ENCODE measurements at regions not wholly inside any gene's neighbourhood (a gene's known extent, or its start where the extent isn't known, plus 50 kb on each side); places are given as distances from the start of the nearest gene placed in this dataset.

DNA sequence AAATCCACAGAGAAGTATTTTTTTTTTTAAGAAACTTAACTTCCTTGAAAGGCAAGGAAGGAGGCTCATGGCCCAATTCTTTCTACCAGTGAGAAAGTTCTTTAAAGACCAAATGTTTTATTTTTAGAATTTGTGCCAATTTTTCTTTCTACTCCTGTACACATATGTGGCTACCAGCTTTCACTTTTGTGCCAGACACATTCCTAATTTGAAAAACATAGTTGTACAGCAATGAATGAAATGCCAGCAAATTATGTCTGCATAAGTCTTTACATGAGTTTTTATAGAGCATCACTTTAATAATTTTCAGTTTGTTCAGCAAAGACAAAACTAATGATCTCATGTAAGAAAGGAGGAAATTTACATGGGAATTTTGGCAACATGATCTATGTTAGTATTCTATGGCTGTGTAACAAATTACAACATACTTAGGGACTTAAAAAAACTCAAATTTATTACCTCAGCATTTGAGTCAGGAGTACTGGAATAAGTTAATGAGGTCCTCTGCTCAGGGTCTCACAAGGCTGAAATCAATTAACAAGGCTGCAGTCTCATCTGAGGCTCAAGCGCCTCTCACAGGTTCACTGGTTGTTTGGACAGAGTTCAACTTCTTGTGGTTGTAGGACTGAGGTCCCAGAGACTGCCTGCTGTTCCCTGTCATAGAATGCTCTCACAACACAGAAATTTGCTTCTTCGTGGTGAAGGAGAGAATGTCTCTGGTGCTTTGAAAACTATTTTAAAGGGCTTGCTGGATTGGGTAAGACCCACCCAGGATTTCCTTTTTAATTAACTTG lies 678.2 kb upstream of the FAM241A start:
- TF ChIP-seq WRNIP1 (IDR thresholded peaks at IDR 0.05; ENCODE audit: borderline replicate concordance, low read depth, low read length) (no peak), JUNB (IDR thresholded peaks at IDR 0.05) (no peak), NR2F1 (conservative IDR thresholded peaks at IDR 0.05) (no peak), STAT3 (IDR thresholded peaks at IDR 0.05; ENCODE audit: low read depth, low read length) (no peak), POLR2A (IDR thresholded peaks at IDR 0.05; ENCODE audit: low read depth, low read length) (no peak), GABPA (IDR thresholded peaks at IDR 0.05; ENCODE audit: low read depth) (no peak), JUND (IDR thresholded peaks at IDR 0.05; ENCODE audit: low read depth, low read length) (no peak), CBX3 (IDR thresholded peaks at IDR 0.05; ENCODE audit: borderline replicate concordance, low read depth) (no peak)
- TF ChIP-seq, protein P1, sequence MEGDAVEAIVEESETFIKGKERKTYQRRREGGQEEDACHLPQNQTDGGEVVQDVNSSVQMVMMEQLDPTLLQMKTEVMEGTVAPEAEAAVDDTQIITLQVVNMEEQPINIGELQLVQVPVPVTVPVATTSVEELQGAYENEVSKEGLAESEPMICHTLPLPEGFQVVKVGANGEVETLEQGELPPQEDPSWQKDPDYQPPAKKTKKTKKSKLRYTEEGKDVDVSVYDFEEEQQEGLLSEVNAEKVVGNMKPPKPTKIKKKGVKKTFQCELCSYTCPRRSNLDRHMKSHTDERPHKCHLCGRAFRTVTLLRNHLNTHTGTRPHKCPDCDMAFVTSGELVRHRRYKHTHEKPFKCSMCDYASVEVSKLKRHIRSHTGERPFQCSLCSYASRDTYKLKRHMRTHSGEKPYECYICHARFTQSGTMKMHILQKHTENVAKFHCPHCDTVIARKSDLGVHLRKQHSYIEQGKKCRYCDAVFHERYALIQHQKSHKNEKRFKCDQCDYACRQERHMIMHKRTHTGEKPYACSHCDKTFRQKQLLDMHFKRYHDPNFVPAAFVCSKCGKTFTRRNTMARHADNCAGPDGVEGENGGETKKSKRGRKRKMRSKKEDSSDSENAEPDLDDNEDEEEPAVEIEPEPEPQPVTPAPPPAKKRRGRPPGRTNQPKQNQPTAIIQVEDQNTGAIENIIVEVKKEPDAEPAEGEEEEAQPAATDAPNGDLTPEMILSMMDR (IDR thresholded peaks at IDR 0.05 in 2 of 3, conservative IDR thresholded peaks at IDR 0.05 in 1 of 3; ENCODE audit: control insufficient read depth in 2 of 3, extremely low read depth in 1 of 3, insufficient read depth in 1 of 3, low read depth in 3 of 3, low read length in 3 of 3), result no peak
- TF ChIP-seq, protein P2, sequence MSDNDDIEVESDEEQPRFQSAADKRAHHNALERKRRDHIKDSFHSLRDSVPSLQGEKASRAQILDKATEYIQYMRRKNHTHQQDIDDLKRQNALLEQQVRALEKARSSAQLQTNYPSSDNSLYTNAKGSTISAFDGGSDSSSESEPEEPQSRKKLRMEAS (IDR thresholded peaks at IDR 0.05; ENCODE audit: low read depth, low read length), result no peak
